Tibial nerve (tissue), 3 donors: ENCODE measurements at regions not wholly inside any gene's neighbourhood (a gene's known extent, or its start where the extent isn't known, plus 50 kb on each side); places are given as distances from the start of the nearest gene placed in this dataset.
"Not testable (repeated sequence)": the region's sequence is repeated elsewhere in the genome, so short reads cannot be mapped to it uniquely, and the experiment has no call there.

ENCODE experiments used
- POLR2A ChIP-seq, 2 donors: fragments of 450-650 bp; IDR thresholded peaks; one replicate each; pipeline ENCODE4 v1.6.1; 2017; ENCODE audit warnings: antibody characterized with exemption in 2 of 2, mild to moderate bottlenecking in 2 of 2, moderate library complexity in 2 of 2
- TF ChIP-seq, protein P1 (sequence below), 5 experiments: fragments of 200-600 bp in 3 of 5; fragments of 450-650 bp in 2 of 5; sonication (generic) in 3 of 5; IDR thresholded peaks; one replicate each; pipeline ENCODE4 v1.5.1; 2016 to 2019; ENCODE audit warnings: antibody characterized with exemption in 5 of 5, mild to moderate bottlenecking in 3 of 5, moderate library complexity in 2 of 5

DNA sequence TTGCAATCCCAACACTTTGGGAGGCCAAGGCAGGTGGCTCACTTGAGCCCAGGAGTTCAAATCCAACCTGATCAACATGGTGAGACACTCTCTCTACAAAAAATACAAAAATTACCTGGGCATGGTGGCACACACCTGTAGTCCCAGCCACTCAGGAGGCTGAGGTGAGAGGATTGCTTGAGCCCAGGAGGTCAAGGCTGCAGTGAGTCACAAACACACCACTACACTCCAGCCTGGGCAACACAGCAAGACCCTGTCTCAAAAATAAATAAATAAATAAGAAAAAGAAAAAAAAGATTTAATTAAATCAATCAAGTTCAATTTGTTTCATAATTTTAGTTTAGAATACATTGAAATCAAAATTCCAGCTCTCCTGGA lies 242.2 kb downstream of the LY86 start:
- TF ChIP-seq, protein P1, sequence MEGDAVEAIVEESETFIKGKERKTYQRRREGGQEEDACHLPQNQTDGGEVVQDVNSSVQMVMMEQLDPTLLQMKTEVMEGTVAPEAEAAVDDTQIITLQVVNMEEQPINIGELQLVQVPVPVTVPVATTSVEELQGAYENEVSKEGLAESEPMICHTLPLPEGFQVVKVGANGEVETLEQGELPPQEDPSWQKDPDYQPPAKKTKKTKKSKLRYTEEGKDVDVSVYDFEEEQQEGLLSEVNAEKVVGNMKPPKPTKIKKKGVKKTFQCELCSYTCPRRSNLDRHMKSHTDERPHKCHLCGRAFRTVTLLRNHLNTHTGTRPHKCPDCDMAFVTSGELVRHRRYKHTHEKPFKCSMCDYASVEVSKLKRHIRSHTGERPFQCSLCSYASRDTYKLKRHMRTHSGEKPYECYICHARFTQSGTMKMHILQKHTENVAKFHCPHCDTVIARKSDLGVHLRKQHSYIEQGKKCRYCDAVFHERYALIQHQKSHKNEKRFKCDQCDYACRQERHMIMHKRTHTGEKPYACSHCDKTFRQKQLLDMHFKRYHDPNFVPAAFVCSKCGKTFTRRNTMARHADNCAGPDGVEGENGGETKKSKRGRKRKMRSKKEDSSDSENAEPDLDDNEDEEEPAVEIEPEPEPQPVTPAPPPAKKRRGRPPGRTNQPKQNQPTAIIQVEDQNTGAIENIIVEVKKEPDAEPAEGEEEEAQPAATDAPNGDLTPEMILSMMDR (IDR thresholded peaks at IDR 0.05): not testable (repeated sequence)
- TF ChIP-seq POLR2A (IDR thresholded peaks at IDR 0.05): not testable (repeated sequence)
